ENCODE measurements at regions not wholly inside any gene's neighbourhood (a gene's known extent, or its start where the extent isn't known, plus 50 kb on each side); places are given as distances from the start of the nearest gene placed in this dataset.

DNA sequence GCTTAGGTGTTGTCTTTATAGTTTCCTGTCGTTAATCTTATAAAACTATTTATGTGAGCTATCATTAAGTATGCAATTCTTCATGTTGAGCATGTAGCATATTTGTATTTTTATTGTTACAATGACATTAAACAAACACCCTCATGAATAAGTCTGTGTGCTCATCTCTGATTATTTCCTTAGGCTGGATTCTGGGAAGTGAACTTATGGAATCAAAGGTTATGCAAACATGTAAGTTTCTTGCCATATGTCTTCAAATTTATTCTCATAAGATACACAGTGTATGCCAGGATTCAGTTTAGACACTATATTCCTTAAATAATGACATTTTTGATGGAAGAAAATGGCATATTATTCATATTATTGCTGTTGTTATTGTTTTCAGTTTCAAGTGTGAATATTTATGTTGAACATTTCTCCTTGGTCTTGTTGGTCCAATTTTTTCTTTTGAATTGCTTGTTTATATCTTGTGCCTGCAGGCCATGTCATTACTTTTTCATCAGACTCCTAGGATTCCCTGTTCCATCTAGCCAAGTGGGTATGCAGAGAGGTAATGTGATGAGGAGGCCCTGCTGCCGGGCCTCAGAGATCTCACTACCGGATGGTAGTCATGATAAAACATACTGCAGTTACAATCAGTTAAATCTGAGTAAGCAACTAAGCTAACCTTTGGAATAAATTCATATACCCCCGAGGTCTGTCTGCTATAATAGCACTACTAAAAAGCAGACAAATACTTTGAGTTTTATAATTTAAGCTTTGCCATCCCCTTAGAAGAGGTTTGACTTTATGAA, 684.3 kb upstream of the SGO1 start:
- 2% methylated on average over 4 of the region's 4 CpGs for WGBS (ENCODE audit: missing lambda C conversion rate)
- H3K4me2 ChIP-seq, result no peak overlapping the region
- ATAC-seq (no peak), DNase-seq (ENCODE audit: low read depth in 1 of 2, low spot score in 1 of 2) (no peak), FAIRE-seq (no peak)
- ChIA-PET POLR2A (no interaction called here), CTCF (no interaction called here)
- no peak overlapping the region for H3K27ac ChIP-seq
- H3K4me1 ChIP-seq, result no peaks in the 10 kb centered on the region
- no peaks in the 10 kb centered on the region for H3K9me3 ChIP-seq
- no peak overlapping the region for H3K4me3 ChIP-seq
- TF ChIP-seq, protein P1, sequence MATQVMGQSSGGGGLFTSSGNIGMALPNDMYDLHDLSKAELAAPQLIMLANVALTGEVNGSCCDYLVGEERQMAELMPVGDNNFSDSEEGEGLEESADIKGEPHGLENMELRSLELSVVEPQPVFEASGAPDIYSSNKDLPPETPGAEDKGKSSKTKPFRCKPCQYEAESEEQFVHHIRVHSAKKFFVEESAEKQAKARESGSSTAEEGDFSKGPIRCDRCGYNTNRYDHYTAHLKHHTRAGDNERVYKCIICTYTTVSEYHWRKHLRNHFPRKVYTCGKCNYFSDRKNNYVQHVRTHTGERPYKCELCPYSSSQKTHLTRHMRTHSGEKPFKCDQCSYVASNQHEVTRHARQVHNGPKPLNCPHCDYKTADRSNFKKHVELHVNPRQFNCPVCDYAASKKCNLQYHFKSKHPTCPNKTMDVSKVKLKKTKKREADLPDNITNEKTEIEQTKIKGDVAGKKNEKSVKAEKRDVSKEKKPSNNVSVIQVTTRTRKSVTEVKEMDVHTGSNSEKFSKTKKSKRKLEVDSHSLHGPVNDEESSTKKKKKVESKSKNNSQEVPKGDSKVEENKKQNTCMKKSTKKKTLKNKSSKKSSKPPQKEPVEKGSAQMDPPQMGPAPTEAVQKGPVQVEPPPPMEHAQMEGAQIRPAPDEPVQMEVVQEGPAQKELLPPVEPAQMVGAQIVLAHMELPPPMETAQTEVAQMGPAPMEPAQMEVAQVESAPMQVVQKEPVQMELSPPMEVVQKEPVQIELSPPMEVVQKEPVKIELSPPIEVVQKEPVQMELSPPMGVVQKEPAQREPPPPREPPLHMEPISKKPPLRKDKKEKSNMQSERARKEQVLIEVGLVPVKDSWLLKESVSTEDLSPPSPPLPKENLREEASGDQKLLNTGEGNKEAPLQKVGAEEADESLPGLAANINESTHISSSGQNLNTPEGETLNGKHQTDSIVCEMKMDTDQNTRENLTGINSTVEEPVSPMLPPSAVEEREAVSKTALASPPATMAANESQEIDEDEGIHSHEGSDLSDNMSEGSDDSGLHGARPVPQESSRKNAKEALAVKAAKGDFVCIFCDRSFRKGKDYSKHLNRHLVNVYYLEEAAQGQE (IDR thresholded peaks at IDR 0.05), result no peak

DNA sequence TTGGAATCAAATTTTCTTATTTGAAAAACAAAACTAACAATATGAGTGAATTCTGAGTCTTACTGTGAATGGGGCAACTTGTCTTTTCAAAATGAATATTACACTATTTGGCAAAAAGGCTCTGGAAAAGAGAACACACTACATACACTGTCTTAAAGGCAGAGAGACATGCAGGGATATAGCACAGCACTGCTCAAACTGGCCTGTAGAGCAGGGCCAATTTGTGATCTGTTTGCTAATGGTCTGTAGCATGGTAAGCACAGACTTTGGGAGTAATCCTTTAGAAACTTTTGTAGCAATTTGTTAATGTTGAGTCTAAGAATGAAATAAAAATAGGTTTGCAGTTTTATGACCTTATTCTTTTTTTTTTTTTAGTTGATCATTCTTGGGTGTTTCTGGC, 679.8 kb upstream of the SGO1 start:
- no peak for ATAC-seq
- H3K9me3 ChIP-seq, result no peaks in the 10 kb centered on the region

DNA sequence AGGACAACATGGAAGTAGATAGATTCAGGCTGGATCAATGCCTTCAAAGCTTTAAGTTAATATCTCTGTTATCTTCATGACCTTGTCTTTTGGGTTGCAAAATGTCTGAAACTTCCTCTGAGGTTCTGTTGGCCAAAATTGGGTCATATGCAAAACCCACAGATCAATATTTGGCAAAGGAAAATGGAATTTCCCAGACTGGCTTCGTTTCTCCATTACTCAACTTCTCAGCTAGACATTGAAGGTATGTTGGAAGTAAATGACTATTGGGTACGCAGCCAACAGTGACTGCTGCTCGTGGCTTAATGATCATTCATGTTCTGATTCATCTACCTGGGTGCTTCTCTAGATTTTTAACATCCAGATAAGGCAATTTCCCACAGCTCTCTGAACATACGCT, 675.4 kb upstream of the SGO1 start:
- ChIA-PET POLR2A (no interaction called here), CTCF (no interaction called here)
- DNase-seq (ENCODE audit: low read depth in 1 of 2, low spot score in 1 of 2), result no peak
- TF ChIP-seq RARB (CRISPR knock-in tag; IDR thresholded peaks at IDR 0.05) (no peak), RFX5 (IDR thresholded peaks at IDR 0.05) (no peak), NPAS2 (CRISPR knock-in tag; IDR thresholded peaks at IDR 0.05; ENCODE audit: borderline replicate concordance) (no peak), HEYL (CRISPR knock-in tag; IDR thresholded peaks at IDR 0.05) (no peak), ESRRA (IDR thresholded peaks at IDR 0.05; ENCODE audit: borderline replicate concordance, low read length) (no peak), HOXB5 (CRISPR knock-in tag; IDR thresholded peaks at IDR 0.05) (no peak), TFCP2L1 (CRISPR knock-in tag; IDR thresholded peaks at IDR 0.05) (no peak), RNF2 (IDR thresholded peaks at IDR 0.05; ENCODE audit: borderline replicate concordance, low read depth) (no peak)
- TF ChIP-seq, protein P2, sequence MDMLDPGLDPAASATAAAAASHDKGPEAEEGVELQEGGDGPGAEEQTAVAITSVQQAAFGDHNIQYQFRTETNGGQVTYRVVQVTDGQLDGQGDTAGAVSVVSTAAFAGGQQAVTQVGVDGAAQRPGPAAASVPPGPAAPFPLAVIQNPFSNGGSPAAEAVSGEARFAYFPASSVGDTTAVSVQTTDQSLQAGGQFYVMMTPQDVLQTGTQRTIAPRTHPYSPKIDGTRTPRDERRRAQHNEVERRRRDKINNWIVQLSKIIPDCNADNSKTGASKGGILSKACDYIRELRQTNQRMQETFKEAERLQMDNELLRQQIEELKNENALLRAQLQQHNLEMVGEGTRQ (IDR thresholded peaks at IDR 0.05), result no peak
- TF ChIP-seq, protein P3, sequence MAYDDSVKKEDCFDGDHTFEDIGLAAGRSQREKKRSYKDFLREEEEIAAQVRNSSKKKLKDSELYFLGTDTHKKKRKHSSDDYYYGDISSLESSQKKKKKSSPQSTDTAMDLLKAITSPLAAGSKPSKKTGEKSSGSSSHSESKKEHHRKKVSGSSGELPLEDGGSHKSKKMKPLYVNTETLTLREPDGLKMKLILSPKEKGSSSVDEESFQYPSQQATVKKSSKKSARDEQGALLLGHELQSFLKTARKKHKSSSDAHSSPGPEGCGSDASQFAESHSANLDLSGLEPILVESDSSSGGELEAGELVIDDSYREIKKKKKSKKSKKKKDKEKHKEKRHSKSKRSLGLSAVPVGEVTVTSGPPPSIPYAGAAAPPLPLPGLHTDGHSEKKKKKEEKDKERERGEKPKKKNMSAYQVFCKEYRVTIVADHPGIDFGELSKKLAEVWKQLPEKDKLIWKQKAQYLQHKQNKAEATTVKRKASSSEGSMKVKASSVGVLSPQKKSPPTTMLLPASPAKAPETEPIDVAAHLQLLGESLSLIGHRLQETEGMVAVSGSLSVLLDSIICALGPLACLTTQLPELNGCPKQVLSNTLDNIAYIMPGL (CRISPR knock-in tag; IDR thresholded peaks at IDR 0.05; ENCODE audit: borderline replicate concordance), result no peak
- H3K4me3 ChIP-seq, result no peak overlapping the region
- no peak for ATAC-seq
- H3K4me2 ChIP-seq, result no peak overlapping the region
- H3K4me1 ChIP-seq, result no peaks in the 10 kb centered on the region
- FAIRE-seq, result no peak
- no peak overlapping the region for H3K27ac ChIP-seq
- no peaks in the 10 kb centered on the region for H3K9me3 ChIP-seq
- WGBS (ENCODE audit: missing lambda C conversion rate), result 0% methylated on average over 4 of the region's 4 CpGs

More for the DNA sequence above, 679.8 kb upstream of the SGO1 start:
- TF ChIP-seq SMC3 (IDR thresholded peaks at IDR 0.05) (no peak), MAFK (IDR thresholded peaks at IDR 0.05; ENCODE audit: partially characterized antibody) (no peak), MAZ (IDR thresholded peaks at IDR 0.05; ENCODE audit: borderline replicate concordance, low read depth, low read length) (no peak), RARB (CRISPR knock-in tag; IDR thresholded peaks at IDR 0.05) (no peak), KDM5A (IDR thresholded peaks at IDR 0.05) (no peak), POLR2AphosphoS2 (conservative IDR thresholded peaks at IDR 0.05; ENCODE audit: low read length) (no peak), TFCP2L1 (CRISPR knock-in tag; IDR thresholded peaks at IDR 0.05) (no peak), CHD2 (IDR thresholded peaks at IDR 0.05; ENCODE audit: low read length, partially characterized antibody) (no peak), JUN (IDR thresholded peaks at IDR 0.05) (no peak), NFE2L2 (conservative IDR thresholded peaks at IDR 0.05; ENCODE audit: low read length) (no peak), POLR2A (IDR thresholded peaks at IDR 0.05; ENCODE audit: low read length) (no peak), RCOR1 (IDR thresholded peaks at IDR 0.05; ENCODE audit: low read depth, low read length) (no peak)
- TF ChIP-seq, protein P2 (IDR thresholded peaks at IDR 0.05), result no peak
- Histone ChIP-seq H3K4me1 (no peaks in the 10 kb centered on the region), H3K4me3 (no peak overlapping the region), H3K27ac (no peak overlapping the region), H3K4me2 (no peak overlapping the region)
- FAIRE-seq (no peak), DNase-seq (ENCODE audit: low read depth in 1 of 2, low spot score in 1 of 2) (no peak)
- CTCF ChIA-PET, result no interaction called here
- POLR2A ChIA-PET, result no interaction called here

Data from A549 (cell line).